NCI-H226 (cell line): ENCODE measurements at regions not wholly inside any gene's neighbourhood (a gene's known extent, or its start where the extent isn't known, plus 50 kb on each side); places are given as distances from the start of the nearest gene placed in this dataset.

Source experiments
- DNase-seq: peaks from one replicate; pipeline ENCODE4 v3.0.0-alpha.2; 2015

DNA sequence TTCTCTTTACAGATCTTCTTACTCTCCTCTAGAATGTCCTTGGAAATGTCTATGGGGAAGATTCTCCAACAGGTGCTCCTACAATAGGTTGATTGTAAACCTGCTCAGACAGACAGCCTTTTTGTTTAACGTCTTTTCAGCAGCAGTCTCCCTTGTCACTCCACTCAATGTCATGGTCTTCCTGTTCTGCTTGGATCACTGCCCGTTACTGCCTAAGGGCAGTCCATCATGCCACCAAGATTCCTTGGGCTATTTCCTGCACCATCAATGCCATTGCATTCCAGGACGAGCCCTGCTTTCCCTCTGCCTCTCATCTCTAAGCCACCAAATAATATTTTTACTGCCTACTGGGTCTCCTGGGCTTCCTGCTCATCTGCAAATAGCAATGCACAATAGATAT, 97.4 kb upstream of the GALNT5 start:
- DNase-seq, result no peak

DNA sequence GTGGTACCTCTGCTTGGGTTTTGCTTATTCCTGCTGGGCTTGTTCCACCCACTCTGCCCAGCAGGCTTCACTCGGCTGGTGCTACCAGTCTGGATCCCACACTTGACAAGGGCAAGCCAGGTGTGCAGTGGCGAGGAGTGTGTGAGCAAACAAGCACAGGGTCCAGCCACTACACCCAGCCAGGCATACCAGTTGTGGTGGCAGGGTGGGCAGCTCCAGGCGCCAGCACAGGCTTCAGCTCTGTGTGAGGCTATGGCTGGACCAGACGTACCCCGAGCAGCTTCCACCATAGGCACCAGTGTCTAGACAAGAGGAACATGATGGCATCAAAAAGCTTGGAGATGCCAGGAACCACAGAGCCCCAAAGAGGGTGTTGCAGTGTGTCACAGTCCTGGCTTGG, 93.1 kb upstream of the GALNT5 start:
- DNase-seq, result no peak

DNA sequence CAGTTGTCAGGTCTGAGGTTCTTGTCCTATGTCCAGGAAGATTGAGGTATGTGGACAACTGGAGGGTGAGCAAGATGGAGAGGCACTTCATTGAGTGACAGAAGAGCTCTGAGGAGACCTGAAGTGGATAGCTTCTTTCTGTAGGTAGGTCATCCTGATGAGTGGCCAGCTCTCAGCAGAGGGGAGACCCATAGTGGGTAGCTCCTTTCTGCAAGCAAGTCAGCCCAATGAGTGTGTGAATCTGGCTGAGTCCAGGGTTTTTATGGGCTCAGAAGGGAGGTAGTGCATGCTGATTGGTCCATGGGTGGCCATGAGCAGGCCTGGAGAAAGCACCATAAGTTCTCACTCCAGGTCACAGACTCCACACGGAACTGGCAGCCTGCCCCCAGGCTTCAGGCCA, 92.6 kb upstream of the GALNT5 start:
- no peak for DNase-seq

DNA sequence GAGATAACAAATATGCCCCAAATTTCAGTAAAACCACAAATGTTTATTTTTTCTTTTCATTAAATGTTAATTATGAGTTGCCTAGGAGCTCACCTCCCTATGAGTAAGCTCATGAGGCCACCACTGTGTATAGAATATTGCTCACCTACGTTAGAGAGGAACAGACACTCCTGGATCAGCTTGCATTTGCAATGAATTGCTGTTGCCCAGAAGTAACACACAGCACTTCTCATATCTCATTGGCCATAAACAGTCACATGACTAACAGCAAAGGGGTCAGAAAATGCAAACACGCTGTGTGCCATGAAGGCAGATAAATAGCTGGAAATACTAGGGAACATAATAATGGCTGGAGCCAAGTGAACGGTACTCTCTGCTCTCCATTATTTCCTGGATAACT, 89.0 kb upstream of the GALNT5 start:
- DNase-seq, result no peak

DNA sequence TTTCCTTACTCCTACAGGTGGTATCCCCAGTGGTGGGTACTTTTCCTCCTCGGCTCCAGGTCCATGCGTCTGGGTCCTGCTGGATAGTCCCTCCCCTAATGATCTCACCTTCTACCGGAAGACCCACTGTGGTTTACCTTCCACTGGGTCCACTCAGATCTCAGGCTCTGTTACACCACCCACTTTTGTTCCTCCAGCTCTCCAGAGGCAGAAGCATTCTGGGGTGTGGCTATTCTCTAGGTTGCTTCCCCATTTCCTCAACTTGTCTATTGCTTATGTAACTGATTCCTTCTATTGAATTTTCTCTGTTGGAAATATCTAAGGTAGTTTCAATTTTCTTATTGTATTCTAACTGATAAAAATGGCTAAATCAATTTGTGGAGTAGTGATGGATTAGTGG, 87.6 kb upstream of the GALNT5 start:
- no peak for DNase-seq

DNA sequence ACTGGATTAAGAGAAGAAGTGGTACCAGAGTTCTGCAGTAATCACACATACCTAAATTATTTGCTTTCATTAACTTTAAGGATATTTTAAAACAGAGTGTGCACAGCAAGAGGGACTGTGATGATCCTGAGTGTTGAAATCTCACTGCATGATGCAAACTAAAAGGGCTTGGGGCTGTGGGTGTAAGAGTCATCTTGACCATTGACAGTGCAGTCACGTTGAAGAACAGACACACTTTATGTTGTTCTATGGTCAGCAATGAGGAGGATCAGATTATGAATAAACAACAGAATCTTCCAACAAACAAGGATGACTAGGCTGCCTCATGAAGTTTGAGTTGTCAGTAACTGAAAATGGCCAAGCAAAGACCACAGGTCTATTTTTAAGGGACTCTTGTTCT, 87.2 kb upstream of the GALNT5 start:
- no peak for DNase-seq

DNA sequence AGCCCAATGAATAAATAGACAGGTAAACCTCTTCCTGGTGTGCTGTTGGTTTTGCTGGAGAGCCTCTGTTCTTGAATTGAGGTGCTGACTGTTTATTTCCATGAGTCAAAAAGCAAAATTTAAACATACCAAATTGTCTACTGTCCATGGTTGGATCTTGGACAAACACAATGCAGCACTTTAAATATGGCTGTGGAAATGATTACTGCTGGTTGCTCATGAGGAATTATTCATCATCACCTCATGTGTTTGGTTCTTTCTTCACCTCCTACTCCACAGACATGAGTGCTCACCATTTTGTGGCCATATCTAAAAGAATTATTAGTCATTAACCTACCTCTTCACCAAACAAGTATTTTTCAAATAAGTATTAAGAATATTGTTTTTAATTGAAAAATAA, 85.3 kb upstream of the GALNT5 start:
- DNase-seq, result no peak

DNA sequence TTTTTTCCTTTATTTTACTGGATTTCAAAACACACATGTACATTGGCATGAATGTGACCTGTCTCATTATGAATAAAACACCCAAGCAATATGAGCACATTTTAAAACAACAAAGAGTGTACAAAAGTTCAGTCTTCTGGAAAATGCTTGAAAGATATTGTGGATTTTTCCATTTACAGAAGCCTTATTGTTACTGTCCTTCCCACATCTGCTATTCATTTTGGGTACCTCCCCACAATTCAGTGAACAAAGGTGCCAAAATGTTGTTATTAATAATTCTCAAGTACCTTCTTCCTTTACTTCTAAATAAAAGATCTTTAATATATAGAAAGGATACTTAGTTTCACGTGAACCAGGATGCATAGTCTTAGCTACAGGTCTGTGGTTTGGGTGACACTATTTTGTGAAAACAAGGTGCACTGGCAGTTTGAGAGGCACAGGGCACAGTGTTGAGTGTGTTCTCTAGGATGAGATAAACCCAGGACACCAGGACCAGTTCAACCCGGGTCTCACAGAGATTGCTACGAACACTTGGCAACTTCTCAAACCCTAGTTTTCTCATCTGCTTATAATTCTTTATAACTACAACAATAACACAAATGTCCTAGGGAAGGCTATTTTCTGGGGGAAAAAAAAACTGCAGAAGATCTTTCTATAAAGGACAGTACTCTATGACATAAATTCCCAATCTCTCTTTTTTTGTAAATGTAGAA, 84.5 kb upstream of the GALNT5 start:
- no peak for DNase-seq

DNA sequence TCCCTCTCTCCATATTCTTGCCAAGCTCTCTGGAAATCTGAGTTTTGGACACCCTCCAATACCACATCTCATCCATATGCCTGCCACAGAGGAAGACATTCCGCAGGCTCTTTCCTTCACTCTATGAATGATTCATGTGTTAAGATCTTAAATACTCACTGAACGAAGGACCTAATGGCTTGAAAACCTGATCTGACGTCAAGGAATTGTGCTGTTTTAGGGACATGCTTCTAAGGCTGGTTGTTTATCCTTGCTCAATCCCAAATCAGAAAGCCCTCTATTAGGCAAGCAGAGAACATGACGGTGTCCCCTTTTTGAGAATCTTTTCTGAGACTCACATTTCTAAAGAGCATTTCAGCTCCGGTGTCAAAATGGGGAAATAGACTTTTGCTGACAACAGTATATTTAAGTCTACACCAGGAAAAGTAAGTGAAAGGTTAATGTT, 83.7 kb upstream of the GALNT5 start:
- peak; percentile 97 for DNase-seq

DNA sequence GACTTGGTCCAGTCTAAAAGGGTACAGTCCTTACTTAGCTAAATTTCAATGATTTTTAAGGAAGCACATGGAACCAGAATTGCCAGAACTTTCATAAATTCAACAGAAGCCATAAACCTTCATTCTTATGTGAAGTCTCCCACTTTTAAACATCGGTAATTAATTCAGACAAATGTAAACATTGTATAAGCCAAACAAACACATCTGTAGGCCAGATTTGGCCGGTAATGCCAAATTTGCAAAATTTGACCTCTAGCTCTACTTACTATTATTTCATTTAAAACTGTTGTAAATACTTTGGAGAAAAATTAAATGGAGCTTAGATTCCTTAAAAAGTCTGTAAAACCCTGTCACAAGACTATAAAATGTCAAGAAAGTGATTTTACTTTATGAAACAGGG, 83.2 kb upstream of the GALNT5 start:
- DNase-seq, result no peak

DNA sequence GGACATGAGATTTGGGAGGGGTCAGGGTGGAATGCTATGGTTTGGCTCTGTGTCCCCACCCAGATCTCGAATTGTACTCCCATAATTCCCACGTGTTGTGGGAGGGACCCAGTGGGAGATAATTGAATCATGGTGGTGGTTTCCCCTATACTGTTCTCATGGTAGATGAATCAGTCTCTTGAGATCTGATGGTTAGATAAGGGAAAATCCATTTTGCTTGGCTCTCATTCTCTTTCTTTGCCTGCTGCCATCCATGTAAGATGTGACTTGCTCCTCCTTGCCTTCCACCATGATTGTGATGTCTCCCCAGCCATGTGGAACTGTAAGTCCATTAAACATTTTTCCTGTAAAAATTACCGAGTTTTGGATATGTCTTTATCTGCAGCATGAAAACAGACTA, 80.9 kb upstream of the GALNT5 start:
- DNase-seq, result no peak

DNA sequence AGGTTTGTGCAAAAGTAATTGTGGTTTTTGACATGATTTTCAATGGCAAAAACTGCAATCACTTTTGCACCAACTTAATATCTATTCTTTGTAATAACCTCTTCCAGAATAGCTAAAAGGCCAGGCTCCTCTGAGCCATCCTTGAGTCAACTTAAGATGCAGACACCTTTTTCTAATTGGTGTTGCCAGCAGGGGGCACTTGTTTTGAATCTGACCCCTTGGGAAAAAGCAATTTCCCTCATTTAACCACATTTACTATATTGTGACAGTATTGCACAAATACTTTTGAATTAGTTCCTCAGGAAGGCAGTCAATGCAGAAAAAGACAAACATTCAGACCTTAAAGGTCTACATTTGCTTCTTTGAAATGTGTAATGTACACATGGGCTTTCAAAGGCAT, 78.6 kb upstream of the GALNT5 start:
- DNase-seq, result no peak

DNA sequence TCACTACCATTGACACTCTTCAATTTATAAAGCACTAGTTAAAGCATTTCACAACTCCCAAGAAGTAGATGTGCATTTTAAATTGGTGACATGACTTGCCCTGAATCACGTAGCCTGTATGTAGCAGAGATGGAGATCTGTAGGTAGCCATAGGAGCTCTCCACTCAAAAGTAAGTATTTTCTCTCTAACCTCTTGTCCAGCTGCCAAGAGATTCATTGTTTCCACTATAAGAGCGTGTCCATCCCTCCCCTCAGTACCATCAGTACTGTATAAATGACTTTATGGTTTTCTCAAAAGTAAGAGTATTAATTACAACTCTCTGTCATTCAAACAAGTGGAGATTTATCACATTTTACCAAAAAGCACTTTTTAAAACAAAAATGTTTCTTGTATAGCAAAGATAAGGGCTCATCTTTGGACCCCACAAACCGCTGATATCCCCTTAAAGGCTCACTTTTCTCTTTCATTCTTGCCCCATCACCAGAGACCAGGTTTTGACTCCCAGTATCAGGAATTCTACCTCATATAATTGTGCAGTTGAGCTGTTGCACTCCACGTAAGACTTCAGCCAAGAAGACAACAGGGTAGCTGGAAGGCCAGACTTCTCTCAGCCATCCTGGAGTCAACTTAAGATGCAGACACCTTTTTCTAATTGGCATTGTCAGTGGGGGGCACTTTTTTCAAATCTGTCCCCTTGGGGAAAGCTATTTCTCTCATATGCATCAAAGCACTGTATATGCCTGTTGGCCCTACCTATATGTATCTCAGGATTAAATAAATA, 78.0 kb upstream of the GALNT5 start:
- no peak for DNase-seq

DNA sequence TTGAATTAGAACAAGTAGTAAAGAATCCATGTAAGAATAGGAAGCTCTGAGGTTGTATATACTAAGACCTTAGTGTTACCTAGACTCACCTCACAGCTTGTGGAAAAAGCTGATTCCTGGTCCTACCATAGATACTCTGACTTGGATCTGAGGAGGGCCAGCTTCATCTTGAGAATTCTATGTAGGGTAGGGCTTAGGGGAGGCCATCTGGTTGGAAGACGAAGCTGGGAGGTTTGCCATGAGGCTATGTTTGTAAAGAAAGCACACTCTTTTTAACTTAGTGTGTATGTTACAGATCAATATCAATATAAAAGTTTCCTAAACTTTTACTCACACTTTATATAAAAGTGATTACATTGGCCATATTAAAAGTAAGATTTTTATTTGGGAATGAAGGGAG, 77.1 kb upstream of the GALNT5 start:
- DNase-seq, result no peak

DNA sequence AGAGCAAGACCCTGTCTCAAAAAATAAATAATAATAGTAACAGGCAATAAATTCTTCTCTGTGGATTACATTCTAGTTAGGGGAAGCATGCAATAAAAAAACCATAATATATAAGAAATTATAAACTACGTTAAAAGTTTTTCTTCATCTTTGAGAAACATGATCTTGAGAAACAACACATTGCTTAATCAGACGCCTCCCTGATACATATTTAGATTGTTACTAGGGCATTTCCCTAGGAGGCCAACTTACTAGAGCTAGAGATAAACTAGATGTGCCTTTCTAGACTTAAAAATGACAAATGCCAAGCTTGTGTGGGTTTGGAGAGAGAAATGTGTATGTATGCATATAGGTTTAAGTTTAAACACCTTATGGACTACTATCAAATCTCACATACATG, 76.3 kb upstream of the GALNT5 start:
- no peak for DNase-seq

DNA sequence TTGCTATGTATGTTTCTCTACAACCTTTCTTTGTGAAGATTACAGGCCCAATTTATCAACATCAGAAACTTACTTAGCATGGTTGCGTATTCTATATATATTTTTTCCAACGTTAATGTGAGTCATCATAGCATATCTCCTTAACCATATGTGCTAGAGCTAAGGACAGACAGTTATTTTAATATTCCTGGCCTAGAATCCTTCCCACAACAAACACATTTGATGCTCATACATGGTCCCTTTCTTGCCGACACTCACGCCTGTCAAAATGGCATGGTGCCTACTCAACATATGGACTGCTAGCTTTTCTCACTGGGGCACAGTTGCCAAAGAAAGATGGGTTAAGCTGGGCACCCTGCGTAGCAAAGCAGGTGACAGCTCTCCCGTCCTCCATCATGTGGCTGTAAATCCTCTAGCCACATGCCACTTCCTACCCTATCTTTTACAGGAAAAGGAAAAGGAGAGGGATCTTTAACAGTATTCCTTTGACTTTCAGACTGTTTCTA, 75.2 kb upstream of the GALNT5 start:
- DNase-seq, result no peak

DNA sequence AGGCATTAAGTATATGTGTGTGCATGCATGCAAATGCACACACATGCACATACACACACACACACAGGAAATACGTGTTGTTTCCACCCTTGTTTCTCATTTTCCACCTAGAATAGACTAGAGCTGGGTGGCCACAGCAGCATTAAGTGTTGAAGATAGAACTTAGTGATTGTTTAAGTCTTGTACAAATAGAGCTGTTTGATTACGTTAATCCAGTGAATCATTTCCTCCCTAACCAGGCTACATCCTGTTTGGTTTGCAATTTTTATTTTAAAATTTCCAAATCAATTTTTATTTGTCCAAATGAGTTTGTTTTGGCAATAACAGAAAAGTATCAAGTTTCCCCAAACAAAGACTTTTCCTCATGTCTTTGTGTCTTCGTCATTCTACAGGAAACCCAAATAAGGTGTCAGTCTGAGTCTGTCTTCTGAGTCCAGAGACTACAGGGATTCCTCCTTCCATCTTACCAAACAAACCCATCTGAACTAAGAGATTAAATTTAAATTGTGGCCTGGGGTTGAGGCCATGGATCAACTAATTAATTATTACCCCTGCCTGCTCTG, 74.6 kb upstream of the GALNT5 start:
- peak; percentile 47 for DNase-seq

DNA sequence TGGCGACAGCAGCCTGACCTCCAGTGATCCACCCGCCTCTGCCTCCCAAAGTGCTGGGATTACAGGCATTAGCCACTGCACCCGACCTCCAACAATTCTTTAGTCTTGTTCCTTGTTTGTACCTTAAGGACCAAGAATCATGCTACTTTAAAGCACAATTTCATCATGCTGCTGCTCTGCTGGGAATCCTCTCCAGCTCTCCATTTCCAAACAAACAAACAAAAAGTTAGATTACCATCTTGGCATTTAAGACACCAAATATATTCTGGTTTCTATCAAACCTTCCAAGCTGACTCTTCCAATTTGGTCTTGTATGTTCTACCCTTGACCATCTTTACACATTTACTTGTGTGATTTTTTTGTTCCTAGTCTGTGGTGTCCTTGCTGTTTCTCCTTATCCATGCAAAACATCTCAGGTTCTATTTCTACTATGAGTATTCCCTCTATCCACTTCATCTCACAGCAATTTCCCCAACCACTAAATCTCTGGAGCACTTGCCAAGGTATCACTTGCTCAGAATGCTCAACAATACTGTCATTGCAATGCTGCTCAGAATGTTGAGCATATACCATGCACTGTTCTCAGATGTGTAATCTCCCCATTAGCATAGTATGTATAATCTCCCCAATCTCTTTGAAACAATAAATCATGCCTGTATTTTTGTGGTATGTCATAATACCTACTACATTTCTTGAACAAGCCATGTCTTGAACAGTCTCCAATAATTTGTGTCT, 73.2 kb upstream of the GALNT5 start:
- DNase-seq, result no peak

DNA sequence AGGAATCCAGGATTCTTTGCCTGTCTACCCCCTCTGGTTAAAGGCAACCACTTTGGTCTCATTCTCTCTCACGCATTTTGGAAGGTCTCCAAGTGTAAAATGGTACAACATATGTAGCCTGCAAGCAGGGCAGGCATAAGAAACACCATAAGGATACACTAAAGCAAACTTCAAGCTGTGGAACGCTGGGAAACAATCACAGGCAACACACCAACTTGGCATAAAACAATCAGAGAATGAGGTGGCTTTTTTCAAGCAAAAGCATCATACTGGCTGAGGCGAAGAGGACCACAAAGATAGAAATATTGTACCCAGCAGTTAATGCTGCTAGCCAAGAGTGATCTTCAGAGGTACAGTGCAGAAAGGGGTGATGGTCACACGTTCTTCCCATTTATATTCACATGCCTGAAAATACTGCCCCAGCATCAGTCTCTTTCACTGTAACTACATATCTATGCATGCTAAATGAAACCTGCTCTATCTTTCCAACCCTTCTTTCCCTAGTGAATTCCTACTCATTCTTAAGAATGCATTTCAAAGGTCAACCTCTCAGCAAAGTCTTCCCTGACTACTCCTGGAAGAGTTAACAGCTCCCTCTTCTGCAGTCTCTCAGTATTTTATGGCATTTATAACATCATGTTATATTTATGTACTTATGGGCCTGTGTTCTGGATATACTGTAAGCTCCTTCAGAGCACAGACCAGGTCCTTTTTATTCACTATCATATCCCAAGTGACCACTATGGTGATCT, 71.9 kb upstream of the GALNT5 start:
- DNase-seq, result no peak

DNA sequence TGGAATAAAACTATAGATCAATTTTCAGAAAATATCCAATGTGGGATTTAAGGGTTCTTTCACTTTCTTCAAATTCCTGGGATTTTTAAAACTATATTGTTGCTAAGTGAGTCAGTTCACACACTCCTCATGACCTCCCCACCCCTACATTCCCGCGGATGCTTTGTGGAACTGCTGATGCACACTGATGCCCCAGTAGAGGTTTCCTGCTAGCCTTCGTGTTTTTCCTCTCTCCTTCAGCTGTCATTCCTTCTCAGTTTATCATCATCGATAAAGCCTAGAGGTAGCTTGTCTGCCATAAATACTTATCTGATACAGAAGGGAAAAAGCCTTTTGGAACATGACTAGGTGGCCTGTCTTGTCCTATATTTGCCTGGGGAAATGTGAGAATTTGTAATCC, 67.4 kb upstream of the GALNT5 start:
- peak; percentile 79 for DNase-seq

DNA sequence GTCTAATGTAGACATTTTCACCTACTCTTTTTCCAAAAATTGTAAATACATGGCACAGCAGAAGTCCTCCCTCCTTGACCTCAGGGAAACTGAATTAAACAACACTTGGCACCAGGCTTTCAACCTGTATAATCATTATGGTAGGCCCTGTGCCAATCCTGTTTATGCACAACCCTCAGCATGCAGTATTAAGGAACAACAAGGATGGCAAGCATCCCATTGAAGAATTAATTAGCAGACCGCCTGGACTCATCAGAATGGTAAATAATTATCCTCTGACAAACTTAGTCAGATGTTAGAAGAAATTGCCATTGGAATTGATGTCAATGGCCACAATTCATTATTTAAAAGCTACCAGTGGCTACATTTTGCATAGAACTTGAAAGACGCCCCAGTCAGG, 66.3 kb upstream of the GALNT5 start:
- no peak for DNase-seq
